Skin epidermis (tissue), 12 donors: ENCODE measurements at regions not wholly inside any gene's neighbourhood (a gene's known extent, or its start where the extent isn't known, plus 50 kb on each side); places are given as distances from the start of the nearest gene placed in this dataset.

Experiments
- H3K27ac ChIP-seq, 21 experiments: fragments of 200-600 bp; sonication (generic) in 11 of 21; one replicate each; pipeline ENCODE4 v1.5.0; 2020; ENCODE audit warnings: mild to moderate bottlenecking in 3 of 21, inconsistent platforms in 2 of 21, moderate library complexity in 2 of 21
- H3K4me3 ChIP-seq, 7 experiments: fragments of 200-600 bp; sonication (generic) in 2 of 7; one replicate each; pipeline ENCODE4 v1.5.0; 2020; ENCODE audit warnings: inconsistent platforms in 2 of 7, mild to moderate bottlenecking in 2 of 7, moderate library complexity in 1 of 7

DNA sequence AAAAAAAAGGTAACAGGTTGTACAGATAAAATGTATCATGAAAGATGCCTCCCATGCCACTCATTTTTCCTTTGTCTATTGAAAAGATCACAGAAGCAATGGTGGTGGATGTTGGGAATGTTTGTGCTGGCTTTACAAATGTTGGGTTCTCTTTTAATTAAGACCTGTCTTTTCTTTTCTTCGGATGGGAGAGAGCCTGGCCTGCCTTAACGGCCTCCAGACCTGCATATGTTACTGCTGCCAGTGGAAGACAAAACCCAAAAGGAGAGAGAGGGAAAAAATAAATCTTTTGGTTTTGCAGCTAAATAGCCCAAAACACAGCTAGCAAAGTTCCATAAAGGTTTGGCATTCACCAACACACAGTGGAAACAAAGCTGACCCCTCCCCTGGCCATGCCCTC lies 50.5 kb upstream of the FZD7 start:
- H3K4me3 ChIP-seq, result no peak overlapping the region

DNA sequence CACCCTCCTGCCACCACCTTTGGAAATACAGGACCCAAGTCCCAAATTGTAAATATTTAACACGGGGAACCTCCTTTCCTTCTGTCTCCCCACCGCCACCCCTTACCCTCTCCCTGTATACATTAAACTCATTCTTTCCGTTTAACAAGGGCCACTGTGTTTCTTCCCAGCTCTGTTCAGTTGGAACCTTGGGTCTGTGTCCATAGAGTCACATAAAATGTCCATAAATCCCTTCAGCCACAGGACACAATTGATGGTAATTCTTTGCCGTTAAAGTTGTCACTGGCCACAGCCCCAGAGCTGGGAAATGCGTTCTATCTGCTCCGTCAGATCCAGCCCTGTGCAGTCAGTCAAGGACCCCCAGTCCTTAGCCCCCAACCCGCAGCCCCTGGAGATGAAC lies 49.9 kb upstream of the FZD7 start:
- no peak overlapping the region for H3K27ac ChIP-seq
- no peak overlapping the region for H3K4me3 ChIP-seq

More for the DNA sequence above, 50.5 kb upstream of the FZD7 start:
- no peak overlapping the region for H3K27ac ChIP-seq
